Neural cell (in vitro differentiated cells): ENCODE measurements at regions not wholly inside any gene's neighbourhood (a gene's known extent, or its start where the extent isn't known, plus 50 kb on each side); places are given as distances from the start of the nearest gene placed in this dataset.

Source experiments
- CTCF ChIP-seq: fragments of 450-650 bp; IDR thresholded peaks from 2 replicates; pipeline ENCODE4 v1.5.1; 2014; ENCODE audit warnings: antibody characterized with exemption, mild to moderate bottlenecking, moderate library complexity; ENCODE audit not compliant: poor library complexity, severe bottlenecking
- EP300 ChIP-seq: fragments of 450-650 bp; conservative IDR thresholded peaks from 2 replicates; pipeline ENCODE4 v1.6.1; 2014; ENCODE audit warnings: antibody characterized with exemption, mild to moderate bottlenecking, moderate library complexity; ENCODE audit not compliant: poor library complexity, severe bottlenecking
- TAF1 ChIP-seq: IDR thresholded peaks from 2 replicates; pipeline ENCODE4 v1.6.1; 2012; ENCODE audit warnings: low read depth

DNA sequence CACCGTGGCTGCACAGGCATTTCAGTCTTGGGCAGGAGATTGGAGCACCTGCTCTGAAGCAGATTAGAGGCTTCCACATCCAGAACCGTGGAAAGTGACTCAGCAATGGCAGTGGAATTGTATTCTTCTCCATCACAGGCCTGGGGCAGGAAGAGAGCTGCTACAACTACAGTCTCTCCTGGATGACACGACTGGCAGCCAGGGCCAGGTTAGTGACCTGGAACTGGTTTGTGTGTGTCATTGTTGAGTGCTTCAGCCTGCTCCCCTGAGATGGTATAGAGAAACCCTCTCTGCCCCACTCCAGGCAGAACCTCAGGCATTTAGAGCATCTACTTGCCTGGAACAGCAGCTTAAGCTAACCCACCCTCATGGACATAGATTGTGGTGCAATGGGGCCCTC lies 596.5 kb upstream of the INTU start:
- no peak for TF ChIP-seq EP300
- no peak for TF ChIP-seq TAF1
- TF ChIP-seq CTCF = no peak
